ENCODE measurements at regions not wholly inside any gene's neighbourhood (a gene's known extent, or its start where the extent isn't known, plus 50 kb on each side); places are given as distances from the start of the nearest gene placed in this dataset.

DNA sequence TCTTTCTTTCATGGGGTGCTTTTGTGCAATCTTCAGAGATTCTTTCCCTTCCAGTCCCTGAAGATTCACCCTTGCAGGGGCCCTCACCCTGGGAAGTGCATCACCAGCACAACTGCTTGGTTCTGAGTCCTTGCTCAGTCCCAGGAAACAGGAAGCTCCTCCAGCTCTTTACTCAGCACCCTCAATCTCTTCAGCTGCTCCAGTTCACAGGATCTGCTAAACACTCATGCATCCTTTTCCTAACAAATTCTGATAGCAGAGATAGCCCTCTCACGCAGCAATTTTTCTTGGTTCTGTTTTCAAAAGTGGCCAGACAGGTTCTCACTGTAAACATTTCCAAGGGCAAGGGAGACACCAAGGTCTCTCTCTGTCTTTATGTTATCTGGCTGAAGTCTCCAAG is 823.1 kb downstream of the LIG4 start:
- no peak for TF ChIP-seq POLR2A (IDR thresholded peaks at IDR 0.05)
- TF ChIP-seq, protein P1, sequence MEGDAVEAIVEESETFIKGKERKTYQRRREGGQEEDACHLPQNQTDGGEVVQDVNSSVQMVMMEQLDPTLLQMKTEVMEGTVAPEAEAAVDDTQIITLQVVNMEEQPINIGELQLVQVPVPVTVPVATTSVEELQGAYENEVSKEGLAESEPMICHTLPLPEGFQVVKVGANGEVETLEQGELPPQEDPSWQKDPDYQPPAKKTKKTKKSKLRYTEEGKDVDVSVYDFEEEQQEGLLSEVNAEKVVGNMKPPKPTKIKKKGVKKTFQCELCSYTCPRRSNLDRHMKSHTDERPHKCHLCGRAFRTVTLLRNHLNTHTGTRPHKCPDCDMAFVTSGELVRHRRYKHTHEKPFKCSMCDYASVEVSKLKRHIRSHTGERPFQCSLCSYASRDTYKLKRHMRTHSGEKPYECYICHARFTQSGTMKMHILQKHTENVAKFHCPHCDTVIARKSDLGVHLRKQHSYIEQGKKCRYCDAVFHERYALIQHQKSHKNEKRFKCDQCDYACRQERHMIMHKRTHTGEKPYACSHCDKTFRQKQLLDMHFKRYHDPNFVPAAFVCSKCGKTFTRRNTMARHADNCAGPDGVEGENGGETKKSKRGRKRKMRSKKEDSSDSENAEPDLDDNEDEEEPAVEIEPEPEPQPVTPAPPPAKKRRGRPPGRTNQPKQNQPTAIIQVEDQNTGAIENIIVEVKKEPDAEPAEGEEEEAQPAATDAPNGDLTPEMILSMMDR (IDR thresholded peaks at IDR 0.05) = no peak
- TF ChIP-seq EP300 (IDR thresholded peaks at IDR 0.05) = no peak
- no peak for TF ChIP-seq POLR2AphosphoS5 (IDR thresholded peaks at IDR 0.05)
